ENCODE measurements at regions not wholly inside any gene's neighbourhood (a gene's known extent, or its start where the extent isn't known, plus 50 kb on each side); places are given as distances from the start of the nearest gene placed in this dataset.

DNA sequence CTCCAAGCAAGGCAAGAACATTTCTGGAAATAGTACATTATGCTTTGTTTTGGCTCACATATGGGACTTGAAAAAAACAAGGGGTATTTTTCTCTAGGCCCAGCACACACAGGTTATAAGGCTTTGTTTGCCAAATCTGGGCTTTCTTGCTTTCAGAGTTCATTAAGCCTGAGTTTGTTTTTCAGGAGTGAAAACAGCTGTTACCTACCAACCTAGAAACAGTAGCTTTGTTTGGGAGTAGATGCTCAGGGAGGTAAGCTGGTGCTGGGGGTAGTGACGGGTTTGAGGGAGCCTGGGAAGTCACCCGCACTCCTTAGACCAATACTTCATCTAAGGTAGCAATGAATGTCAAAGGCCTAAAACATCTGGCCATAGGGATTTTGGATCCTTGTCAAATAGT, 241.2 kb downstream of the KBTBD8 start:
- Histone ChIP-seq H3K36me3 (replicated peaks in 1 of 2; ENCODE audit: control extremely low read depth in 1 of 2, control insufficient read depth in 1 of 2, extremely low read depth in 1 of 2, insufficient read depth in 2 of 2, low read length in 1 of 2) (no peaks in the 10 kb centered on the region), H3K4me3 (ENCODE audit: control extremely low read depth in 1 of 5, extremely low read depth in 1 of 5, insufficient read depth in 1 of 5, low read depth in 2 of 5, low read length in 4 of 5) (no peak overlapping the region), H3K9me3 (ENCODE audit: control extremely low read depth in 1 of 3, control insufficient read depth in 2 of 3, insufficient read depth in 1 of 3, low read length in 2 of 3) (no peaks in the 10 kb centered on the region), H3K4me1 (ENCODE audit: control insufficient read depth in 2 of 2, insufficient read depth in 2 of 2, low read length in 2 of 2) (no peaks in the 10 kb centered on the region), H4K20me1 (ENCODE audit: control insufficient read depth, insufficient read depth, low read length, poor library complexity, severe bottlenecking) (no peaks in the 10 kb centered on the region), H3K79me2 (ENCODE audit: control insufficient read depth, insufficient read depth, low read length) (no peaks in the 10 kb centered on the region), H3K27ac (ENCODE audit: low read length in 2 of 2) (no peak overlapping the region), H3K27me3 (replicated peaks in 1 of 4; ENCODE audit: control extremely low read depth in 1 of 4, control insufficient read depth in 3 of 4, insufficient read depth in 4 of 4, low read length in 3 of 4) (peaks cover 0 to 2% (median 0%) of the 10 kb centered on the region in 4 experiments), H3K9ac (ENCODE audit: low read length) (no peak overlapping the region), H2AFZ (ENCODE audit: insufficient read depth, low read depth, low read length, poor library complexity, severe bottlenecking) (no peak overlapping the region), H3K4me2 (replicated peaks; ENCODE audit: low read depth, low read length, poor library complexity, severe bottlenecking) (no peak overlapping the region)
- ATAC-seq (ENCODE audit: low read depth) (no peak), DNase-seq (no peak)
- ChIA-PET POLR2A (no interaction called here), CTCF (no interaction called here)
- H3K4me3 Mint-ChIP-seq, result no peak overlapping the region
- H3K9me3 Mint-ChIP-seq (ENCODE audit: insufficient read depth), result no peaks in the 10 kb centered on the region
- intact Hi-C loops (cut with micrococcal nuclease), result no loop called here
- H3K27me3 Mint-ChIP-seq, result no peaks in the 10 kb centered on the region
- no peak overlapping the region for H3K27ac Mint-ChIP-seq
- WGBS (ENCODE audit: insufficient coverage), result no CpG with 5 or more reads among the region's 2 CpGs
- no peaks in the 10 kb centered on the region for H3K4me1 Mint-ChIP-seq
- no peak for TF ChIP-seq EZH2 (IDR thresholded peaks at IDR 0.05; ENCODE audit: borderline replicate concordance, insufficient read depth, low read depth, low read length, poor library complexity, severe bottlenecking)

DNA sequence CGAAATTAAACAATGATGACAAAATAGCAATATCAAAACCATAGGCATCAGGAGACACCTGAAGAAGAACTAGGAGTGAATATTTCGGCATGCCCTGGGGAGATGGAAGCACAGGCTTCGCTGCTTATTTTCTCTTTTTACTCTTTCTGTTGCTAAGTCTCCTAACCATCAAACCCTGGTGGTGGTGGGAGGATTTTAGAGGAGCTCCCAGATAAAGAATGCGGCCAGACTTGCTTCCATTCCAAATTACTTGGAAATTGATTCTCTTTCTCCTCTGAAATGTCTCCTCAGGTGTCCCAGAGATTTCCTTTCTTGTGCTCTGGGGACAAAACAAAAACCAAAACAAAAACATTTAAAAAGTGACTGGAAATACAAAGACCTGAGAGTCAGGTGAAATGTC, 243.0 kb downstream of the KBTBD8 start:
- Histone ChIP-seq H3K4me3 (ENCODE audit: control extremely low read depth in 1 of 5, extremely low read depth in 1 of 5, insufficient read depth in 1 of 5, low read depth in 2 of 5, low read length in 4 of 5) (no peak overlapping the region), H3K36me3 (replicated peaks in 1 of 2; ENCODE audit: control extremely low read depth in 1 of 2, control insufficient read depth in 1 of 2, extremely low read depth in 1 of 2, insufficient read depth in 2 of 2, low read length in 1 of 2) (no peaks in the 10 kb centered on the region), H3K4me2 (replicated peaks; ENCODE audit: low read depth, low read length, poor library complexity, severe bottlenecking) (no peak overlapping the region), H3K27me3 (replicated peaks in 1 of 4; ENCODE audit: control extremely low read depth in 1 of 4, control insufficient read depth in 3 of 4, insufficient read depth in 4 of 4, low read length in 3 of 4) (peaks cover 0 to 2% (median 0%) of the 10 kb centered on the region in 4 experiments), H3K9ac (ENCODE audit: low read length) (no peak overlapping the region), H4K20me1 (ENCODE audit: control insufficient read depth, insufficient read depth, low read length, poor library complexity, severe bottlenecking) (no peaks in the 10 kb centered on the region), H2AFZ (ENCODE audit: insufficient read depth, low read depth, low read length, poor library complexity, severe bottlenecking) (no peak overlapping the region), H3K79me2 (ENCODE audit: control insufficient read depth, insufficient read depth, low read length) (no peaks in the 10 kb centered on the region), H3K4me1 (ENCODE audit: control insufficient read depth in 2 of 2, insufficient read depth in 2 of 2, low read length in 2 of 2) (no peaks in the 10 kb centered on the region), H3K9me3 (ENCODE audit: control extremely low read depth in 1 of 3, control insufficient read depth in 2 of 3, insufficient read depth in 1 of 3, low read length in 2 of 3) (no peaks in the 10 kb centered on the region), H3K27ac (ENCODE audit: low read length in 2 of 2) (no peak overlapping the region)
- no peak for ATAC-seq (ENCODE audit: low read depth)
- TF ChIP-seq, protein P1, sequence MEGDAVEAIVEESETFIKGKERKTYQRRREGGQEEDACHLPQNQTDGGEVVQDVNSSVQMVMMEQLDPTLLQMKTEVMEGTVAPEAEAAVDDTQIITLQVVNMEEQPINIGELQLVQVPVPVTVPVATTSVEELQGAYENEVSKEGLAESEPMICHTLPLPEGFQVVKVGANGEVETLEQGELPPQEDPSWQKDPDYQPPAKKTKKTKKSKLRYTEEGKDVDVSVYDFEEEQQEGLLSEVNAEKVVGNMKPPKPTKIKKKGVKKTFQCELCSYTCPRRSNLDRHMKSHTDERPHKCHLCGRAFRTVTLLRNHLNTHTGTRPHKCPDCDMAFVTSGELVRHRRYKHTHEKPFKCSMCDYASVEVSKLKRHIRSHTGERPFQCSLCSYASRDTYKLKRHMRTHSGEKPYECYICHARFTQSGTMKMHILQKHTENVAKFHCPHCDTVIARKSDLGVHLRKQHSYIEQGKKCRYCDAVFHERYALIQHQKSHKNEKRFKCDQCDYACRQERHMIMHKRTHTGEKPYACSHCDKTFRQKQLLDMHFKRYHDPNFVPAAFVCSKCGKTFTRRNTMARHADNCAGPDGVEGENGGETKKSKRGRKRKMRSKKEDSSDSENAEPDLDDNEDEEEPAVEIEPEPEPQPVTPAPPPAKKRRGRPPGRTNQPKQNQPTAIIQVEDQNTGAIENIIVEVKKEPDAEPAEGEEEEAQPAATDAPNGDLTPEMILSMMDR (IDR thresholded peaks at IDR 0.05), result no peak
- TF ChIP-seq EZH2 (IDR thresholded peaks at IDR 0.05; ENCODE audit: borderline replicate concordance, insufficient read depth, low read depth, low read length, poor library complexity, severe bottlenecking), result no peak
- H3K9me3 Mint-ChIP-seq (ENCODE audit: insufficient read depth), result no peaks in the 10 kb centered on the region
- intact Hi-C loops (cut with micrococcal nuclease), result no loop called here
- no peak for DNase-seq
- H3K27ac Mint-ChIP-seq, result no peak overlapping the region
- WGBS (ENCODE audit: insufficient coverage), result 71% methylated on average over 1 of the region's 4 CpGs
- ChIA-PET POLR2A (no interaction called here), CTCF (no interaction called here)
- H3K27me3 Mint-ChIP-seq, result no peaks in the 10 kb centered on the region
- H3K4me3 Mint-ChIP-seq, result no peak overlapping the region
- H3K4me1 Mint-ChIP-seq, result no peaks in the 10 kb centered on the region
